ENCODE measurements at regions not wholly inside any gene's neighbourhood (a gene's known extent, or its start where the extent isn't known, plus 50 kb on each side); places are given as distances from the start of the nearest gene placed in this dataset.
A peak's percentile ranks its signal among the peaks of the same experiment; 100 is the strongest.

GRCh38 chr7:131249483-131249882 lies 78.2 kb upstream of the MKLN1 start:
- peaks cover 0 to 5% (median 2%) of the 10 kb centered on the region in 3 donors for H3K27me3 Mint-ChIP-seq (ENCODE audit: low read depth in 3 of 3)
- DNase-seq, result no peak
- Histone ChIP-seq H3K36me3 (replicated peaks in 1 of 2; ENCODE audit: control insufficient read depth in 1 of 2, insufficient read depth in 2 of 2, low read length in 2 of 2) (no peaks in the 10 kb centered on the region), H3K9me3 (replicated peaks in 1 of 2; ENCODE audit: control insufficient read depth in 1 of 2, insufficient read depth in 1 of 2, low read length in 2 of 2) (peaks cover 12 to 16% of the 10 kb centered on the region in 2 donors), H3K4me1 (ENCODE audit: control insufficient read depth in 1 of 2, insufficient read depth in 2 of 2, low read length in 2 of 2) (no peaks in the 10 kb centered on the region), H3K9ac (ENCODE audit: insufficient read depth, low read length, poor library complexity, severe bottlenecking) (no peak overlapping the region), H2AFZ (ENCODE audit: insufficient read depth, low read depth, low read length, poor library complexity, severe bottlenecking) (no peak overlapping the region), H4K20me1 (ENCODE audit: insufficient read depth, low read length) (no peaks in the 10 kb centered on the region), H3K79me2 (ENCODE audit: insufficient read depth, low read length) (no peaks in the 10 kb centered on the region), H3K27me3 (ENCODE audit: control insufficient read depth in 2 of 2, insufficient read depth in 2 of 2, low read length in 2 of 2) (no peaks in the 10 kb centered on the region), H3K4me3 (replicated peaks in 1 of 3; ENCODE audit: low read depth in 2 of 3, low read length in 3 of 3) (no peak overlapping the region), H3K4me2 (replicated peaks; ENCODE audit: extremely low read depth, low read length, poor library complexity, severe bottlenecking) (no peak overlapping the region), H3K27ac (ENCODE audit: low read depth in 1 of 2, low read length in 2 of 2) (no peak overlapping the region)
- H3K4me1 Mint-ChIP-seq, result peaks cover 2% of the 10 kb centered on the region
- no peak overlapping the region for H3K4me3 Mint-ChIP-seq
- peaks cover 10 to 22% (median 17%) of the 10 kb centered on the region in 7 donors for H3K9me3 Mint-ChIP-seq
- no peak for TF ChIP-seq CTCF (IDR thresholded peaks at IDR 0.05)
- peak overlapping the region in 1 of 7 donors; percentile 3 for H3K27ac Mint-ChIP-seq
- intact Hi-C loops (cut with micrococcal nuclease), result no loop called here
- WGBS (ENCODE audit: insufficient coverage), result 90% methylated on average over 3 of the region's 3 CpGs
- no peaks in the 10 kb centered on the region for H3K36me3 Mint-ChIP-seq

GRCh38 chr7:131250331-131250730 lies 77.3 kb upstream of the MKLN1 start:
- H3K36me3 ChIP-seq (replicated peaks in 1 of 2; ENCODE audit: control insufficient read depth in 1 of 2, insufficient read depth in 2 of 2, low read length in 2 of 2), result no peaks in the 10 kb centered on the region
- TF ChIP-seq CTCF (IDR thresholded peaks at IDR 0.05), result no peak
- no peaks in the 10 kb centered on the region for H3K79me2 ChIP-seq (ENCODE audit: insufficient read depth, low read length)
- H3K27ac ChIP-seq (ENCODE audit: low read depth in 1 of 2, low read length in 2 of 2), result no peak overlapping the region
- Mint-ChIP-seq H3K27ac (no peak overlapping the region), H3K9me3 (peaks cover 15 to 30% (median 26%) of the 10 kb centered on the region in 7 donors), H3K4me3 (no peak overlapping the region), H3K27me3 (ENCODE audit: low read depth in 3 of 3) (peaks cover 0 to 5% (median 4%) of the 10 kb centered on the region in 3 donors), H3K4me1 (peaks cover 2% of the 10 kb centered on the region), H3K36me3 (no peaks in the 10 kb centered on the region)
- 87% methylated on average over 3 of the region's 4 CpGs for WGBS (ENCODE audit: insufficient coverage)
- H4K20me1 ChIP-seq (ENCODE audit: insufficient read depth, low read length), result no peaks in the 10 kb centered on the region
- no peaks in the 10 kb centered on the region for H3K4me1 ChIP-seq (ENCODE audit: control insufficient read depth in 1 of 2, insufficient read depth in 2 of 2, low read length in 2 of 2)
- DNase-seq, result no peak
- H2AFZ ChIP-seq (ENCODE audit: insufficient read depth, low read depth, low read length, poor library complexity, severe bottlenecking), result no peak overlapping the region
- intact Hi-C loops (cut with micrococcal nuclease), result no loop called here
- no peak overlapping the region for H3K4me2 ChIP-seq (replicated peaks; ENCODE audit: extremely low read depth, low read length, poor library complexity, severe bottlenecking)
- H3K9ac ChIP-seq (ENCODE audit: insufficient read depth, low read length, poor library complexity, severe bottlenecking), result no peak overlapping the region
- no peaks in the 10 kb centered on the region for H3K27me3 ChIP-seq (ENCODE audit: control insufficient read depth in 2 of 2, insufficient read depth in 2 of 2, low read length in 2 of 2)
- peaks cover 21 to 23% of the 10 kb centered on the region in 2 donors for H3K9me3 ChIP-seq (replicated peaks in 1 of 2; ENCODE audit: control insufficient read depth in 1 of 2, insufficient read depth in 1 of 2, low read length in 2 of 2)
- H3K4me3 ChIP-seq (replicated peaks in 1 of 3; ENCODE audit: low read depth in 2 of 3, low read length in 3 of 3), result no peak overlapping the region

Measured in CD14-positive monocyte (primary cell).